ENCODE measurements at regions not wholly inside any gene's neighbourhood (a gene's known extent, or its start where the extent isn't known, plus 50 kb on each side); places are given as distances from the start of the nearest gene placed in this dataset.

DNA sequence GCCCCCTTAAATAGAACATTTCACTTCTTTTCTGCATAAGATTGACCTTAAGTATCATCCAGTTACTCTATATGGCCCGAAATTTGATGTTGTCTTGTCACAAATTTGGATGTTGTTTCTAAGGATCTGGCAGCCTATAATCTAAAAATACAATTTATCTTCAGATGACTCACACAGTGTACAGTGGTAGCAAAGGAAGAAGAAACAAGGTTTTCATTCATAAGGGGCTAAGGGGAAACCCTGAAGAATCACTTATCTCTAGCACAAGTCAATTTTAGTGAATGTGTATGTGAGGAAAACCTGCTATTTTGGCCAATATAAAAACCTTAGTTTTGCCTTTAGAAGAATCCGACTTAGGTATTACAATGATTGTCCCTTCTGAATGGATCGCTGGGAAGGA is 606.3 kb upstream of the LRFN5 start:
- H4K20me1 ChIP-seq (ENCODE audit: low read depth, low read length) = no peaks in the 10 kb centered on the region
- H3K9ac ChIP-seq (ENCODE audit: low read length) = no peak overlapping the region
- H3K79me2 ChIP-seq (ENCODE audit: insufficient read depth, low read length) = no peaks in the 10 kb centered on the region
- TF ChIP-seq, protein P1, sequence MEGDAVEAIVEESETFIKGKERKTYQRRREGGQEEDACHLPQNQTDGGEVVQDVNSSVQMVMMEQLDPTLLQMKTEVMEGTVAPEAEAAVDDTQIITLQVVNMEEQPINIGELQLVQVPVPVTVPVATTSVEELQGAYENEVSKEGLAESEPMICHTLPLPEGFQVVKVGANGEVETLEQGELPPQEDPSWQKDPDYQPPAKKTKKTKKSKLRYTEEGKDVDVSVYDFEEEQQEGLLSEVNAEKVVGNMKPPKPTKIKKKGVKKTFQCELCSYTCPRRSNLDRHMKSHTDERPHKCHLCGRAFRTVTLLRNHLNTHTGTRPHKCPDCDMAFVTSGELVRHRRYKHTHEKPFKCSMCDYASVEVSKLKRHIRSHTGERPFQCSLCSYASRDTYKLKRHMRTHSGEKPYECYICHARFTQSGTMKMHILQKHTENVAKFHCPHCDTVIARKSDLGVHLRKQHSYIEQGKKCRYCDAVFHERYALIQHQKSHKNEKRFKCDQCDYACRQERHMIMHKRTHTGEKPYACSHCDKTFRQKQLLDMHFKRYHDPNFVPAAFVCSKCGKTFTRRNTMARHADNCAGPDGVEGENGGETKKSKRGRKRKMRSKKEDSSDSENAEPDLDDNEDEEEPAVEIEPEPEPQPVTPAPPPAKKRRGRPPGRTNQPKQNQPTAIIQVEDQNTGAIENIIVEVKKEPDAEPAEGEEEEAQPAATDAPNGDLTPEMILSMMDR (IDR thresholded peaks at IDR 0.05; ENCODE audit: insufficient read depth, low read length, poor library complexity, severe bottlenecking) = no peak
- TF ChIP-seq EZH2phosphoT487 (conservative IDR thresholded peaks at IDR 0.05; ENCODE audit: low read length) = no peak
- H3K27me3 ChIP-seq (ENCODE audit: low read length) = no peaks in the 10 kb centered on the region
- H3K36me3 ChIP-seq (ENCODE audit: low read length) = no peaks in the 10 kb centered on the region
- no peak overlapping the region for H3K4me3 ChIP-seq (ENCODE audit: insufficient read depth, low read length, poor library complexity, severe bottlenecking)
- peak overlapping the region; percentile 65 for H2AFZ ChIP-seq (ENCODE audit: low read depth, low read length, severe bottlenecking)
- no peaks in the 10 kb centered on the region for H3K9me3 ChIP-seq (ENCODE audit: insufficient read depth, low read length)
- no peak overlapping the region for H3K27ac ChIP-seq (ENCODE audit: low read depth, low read length)
- H3K4me2 ChIP-seq (ENCODE audit: low read depth, low read length, poor library complexity, severe bottlenecking) = no peak overlapping the region
- H3F3A ChIP-seq (ENCODE audit: insufficient read depth) = no peaks in the 10 kb centered on the region; the same call in 1 of the 2 replicates
- no peaks in the 10 kb centered on the region for H3K9me2 ChIP-seq (replicated peaks; ENCODE audit: insufficient read depth, low read length)

DNA sequence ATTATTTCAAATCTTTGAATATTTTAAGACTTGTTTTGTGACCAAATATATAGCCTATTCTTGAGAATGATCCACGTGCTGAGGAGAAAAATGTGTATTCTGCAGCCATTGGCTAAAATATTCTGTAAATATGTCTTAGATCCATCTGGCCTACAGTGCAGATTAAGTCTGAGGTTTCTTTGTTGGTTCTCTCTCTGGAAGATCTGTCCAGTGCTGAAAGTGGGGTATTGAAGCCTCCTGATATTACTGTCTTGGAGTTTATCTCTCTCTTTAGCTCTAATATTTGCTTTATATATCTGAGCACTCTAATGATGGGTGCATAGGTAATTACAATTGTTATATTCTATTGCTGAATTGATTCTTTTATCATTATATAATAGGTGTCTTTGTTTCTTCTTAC is 617.4 kb upstream of the LRFN5 start:
- no peaks in the 10 kb centered on the region for H3F3A ChIP-seq (ENCODE audit: insufficient read depth)
- H4K20me1 ChIP-seq (ENCODE audit: low read depth, low read length) = no peaks in the 10 kb centered on the region
- no peak overlapping the region for H3K4me3 ChIP-seq (ENCODE audit: insufficient read depth, low read length, poor library complexity, severe bottlenecking)
- H3K27ac ChIP-seq (ENCODE audit: low read depth, low read length) = no peak overlapping the region
- H3K79me2 ChIP-seq (ENCODE audit: insufficient read depth, low read length) = no peaks in the 10 kb centered on the region
- H3K9me2 ChIP-seq (replicated peaks; ENCODE audit: insufficient read depth, low read length) = no peaks in the 10 kb centered on the region
- H3K9me3 ChIP-seq (ENCODE audit: insufficient read depth, low read length) = no peaks in the 10 kb centered on the region
- no peak for TF ChIP-seq EZH2phosphoT487 (conservative IDR thresholded peaks at IDR 0.05; ENCODE audit: low read length)
- TF ChIP-seq, protein P1 (IDR thresholded peaks at IDR 0.05; ENCODE audit: insufficient read depth, low read length, poor library complexity, severe bottlenecking) = no peak
- H3K4me2 ChIP-seq (ENCODE audit: low read depth, low read length, poor library complexity, severe bottlenecking) = no peak overlapping the region
- H3K9ac ChIP-seq (ENCODE audit: low read length) = no peak overlapping the region
- H3K36me3 ChIP-seq (ENCODE audit: low read length) = no peaks in the 10 kb centered on the region
- no peaks in the 10 kb centered on the region for H3K27me3 ChIP-seq (ENCODE audit: low read length)
- H2AFZ ChIP-seq (ENCODE audit: low read depth, low read length, severe bottlenecking) = no peak overlapping the region

DNA sequence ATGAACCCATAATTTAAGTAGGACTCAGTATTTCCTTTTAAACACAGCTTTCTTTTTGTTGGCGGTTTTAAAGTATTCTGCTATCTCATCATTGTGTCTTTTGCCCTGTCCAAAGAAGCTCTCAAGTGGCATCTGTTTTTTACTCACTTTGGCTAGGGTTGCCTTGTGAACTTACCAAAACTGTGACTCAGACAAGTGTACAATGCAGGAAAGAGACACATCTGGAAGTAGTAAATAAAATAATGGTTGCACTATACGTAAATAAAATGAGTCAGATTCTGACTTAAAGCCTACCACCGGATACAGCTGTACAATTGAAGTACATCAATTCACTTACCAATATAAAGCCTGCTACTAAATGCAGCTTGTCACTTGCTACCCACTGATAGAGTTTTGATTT is 619.2 kb upstream of the LRFN5 start:
- no peak overlapping the region for H3K4me3 ChIP-seq (ENCODE audit: insufficient read depth, low read length, poor library complexity, severe bottlenecking)
- H3K27me3 ChIP-seq (ENCODE audit: low read length) = no peaks in the 10 kb centered on the region
- H3K9me3 ChIP-seq (ENCODE audit: insufficient read depth, low read length) = no peaks in the 10 kb centered on the region
- H3K27ac ChIP-seq (ENCODE audit: low read depth, low read length) = no peak overlapping the region
- no peak overlapping the region for H2AFZ ChIP-seq (ENCODE audit: low read depth, low read length, severe bottlenecking)
- H3K4me2 ChIP-seq (ENCODE audit: low read depth, low read length, poor library complexity, severe bottlenecking) = no peak overlapping the region
- H3F3A ChIP-seq (ENCODE audit: insufficient read depth) = no peaks in the 10 kb centered on the region
- no peaks in the 10 kb centered on the region for H3K79me2 ChIP-seq (ENCODE audit: insufficient read depth, low read length)
- no peaks in the 10 kb centered on the region for H3K9me2 ChIP-seq (replicated peaks; ENCODE audit: insufficient read depth, low read length)
- no peaks in the 10 kb centered on the region for H4K20me1 ChIP-seq (ENCODE audit: low read depth, low read length)
- H3K36me3 ChIP-seq (ENCODE audit: low read length) = no peaks in the 10 kb centered on the region
- no peak for TF ChIP-seq EZH2phosphoT487 (conservative IDR thresholded peaks at IDR 0.05; ENCODE audit: low read length)
- TF ChIP-seq, protein P1 (IDR thresholded peaks at IDR 0.05; ENCODE audit: insufficient read depth, low read length, poor library complexity, severe bottlenecking) = no peak
- no peak overlapping the region for H3K9ac ChIP-seq (ENCODE audit: low read length)
